HEK293T (cell line): ENCODE measurements at regions not wholly inside any gene's neighbourhood (a gene's known extent, or its start where the extent isn't known, plus 50 kb on each side); places are given as distances from the start of the nearest gene placed in this dataset.

Experiments used
- CTCF ChIA-PET: fragments of 350-600 bp; formaldehyde crosslinking; extraction: SDS; loops from one replicate; lab custom pipeline; 2021; ENCODE audit warnings: antibody characterized with exemption, inconsistent platforms; lab: Yijun Ruan, JAX
- POLR2A ChIA-PET: fragments of 350-600 bp; formaldehyde crosslinking; extraction: SDS; loops from one replicate; lab custom pipeline; 2020; ENCODE audit warnings: antibody characterized with exemption, inconsistent platforms; lab: Yijun Ruan, JAX
- DNase-seq: peaks from one replicate; pipeline ENCODE4 v3.0.0; 2012; ENCODE audit warnings: mixed read lengths; ENCODE audit errors: extremely low spot score
- ARNT ChIP-seq: fragments of 450-650 bp; IDR thresholded peaks from 2 replicates; pipeline ENCODE4 v1.6.1; 2017; ENCODE audit warnings: mild to moderate bottlenecking
- BHLHE40 ChIP-seq: fragments of 450-650 bp; IDR thresholded peaks from 2 replicates; pipeline ENCODE4 v1.6.1; 2016; ENCODE audit warnings: mild to moderate bottlenecking, moderate library complexity, borderline replicate concordance
- CTBP1 ChIP-seq: fragments of 450-650 bp; IDR thresholded peaks from 2 replicates; pipeline ENCODE4 v1.6.1; 2016; ENCODE audit warnings: borderline replicate concordance
- ELF4 ChIP-seq: fragments of 450-650 bp; IDR thresholded peaks from 2 replicates; pipeline ENCODE4 v1.6.1; 2017; ENCODE audit warnings: antibody characterized with exemption
- FOXA1 ChIP-seq: fragments of 450-650 bp; IDR thresholded peaks from 2 replicates; pipeline ENCODE4 v1.6.1; 2016; ENCODE audit warnings: mild to moderate bottlenecking
- FOXK2 ChIP-seq: fragments of 450-650 bp; IDR thresholded peaks from 2 replicates; pipeline ENCODE4 v1.6.1; 2016; ENCODE audit warnings: mild to moderate bottlenecking
- FOXM1 ChIP-seq: fragments of 450-650 bp; IDR thresholded peaks from 2 replicates; pipeline ENCODE4 v1.6.1; 2017; ENCODE audit warnings: mild to moderate bottlenecking, borderline replicate concordance
- HDGF ChIP-seq: fragments of 450-650 bp; IDR thresholded peaks from 2 replicates; pipeline ENCODE4 v1.6.1; 2017; ENCODE audit warnings: antibody characterized with exemption, borderline replicate concordance
- L3MBTL2 ChIP-seq: fragments of 450-650 bp; conservative IDR thresholded peaks from 2 replicates; pipeline ENCODE4 v1.6.1; 2016; ENCODE audit warnings: mild to moderate bottlenecking
- LEF1 ChIP-seq: fragments of 450-650 bp; IDR thresholded peaks from 2 replicates; pipeline ENCODE4 v1.6.1; 2017; ENCODE audit warnings: mild to moderate bottlenecking, borderline replicate concordance
- NFRKB ChIP-seq: fragments of 450-650 bp; IDR thresholded peaks from 2 replicates; pipeline ENCODE4 v1.6.1; 2016; ENCODE audit warnings: mild to moderate bottlenecking, moderate library complexity
- PKNOX1 ChIP-seq: fragments of 450-650 bp; IDR thresholded peaks from 2 replicates; pipeline ENCODE4 v1.6.1; 2016
- SP1 ChIP-seq: fragments of 450-650 bp; IDR thresholded peaks from 2 replicates; pipeline ENCODE4 v1.6.1; 2017
- SUZ12 ChIP-seq: fragments of 450-650 bp; IDR thresholded peaks from 2 replicates; pipeline ENCODE4 v1.6.1; 2016; ENCODE audit warnings: mild to moderate bottlenecking
- TARDBP ChIP-seq: fragments of 450-650 bp; IDR thresholded peaks from 2 replicates; pipeline ENCODE4 v1.6.1; 2016
- ZNF384 ChIP-seq: fragments of 450-650 bp; IDR thresholded peaks from 2 replicates; pipeline ENCODE4 v1.6.1; 2016

DNA sequence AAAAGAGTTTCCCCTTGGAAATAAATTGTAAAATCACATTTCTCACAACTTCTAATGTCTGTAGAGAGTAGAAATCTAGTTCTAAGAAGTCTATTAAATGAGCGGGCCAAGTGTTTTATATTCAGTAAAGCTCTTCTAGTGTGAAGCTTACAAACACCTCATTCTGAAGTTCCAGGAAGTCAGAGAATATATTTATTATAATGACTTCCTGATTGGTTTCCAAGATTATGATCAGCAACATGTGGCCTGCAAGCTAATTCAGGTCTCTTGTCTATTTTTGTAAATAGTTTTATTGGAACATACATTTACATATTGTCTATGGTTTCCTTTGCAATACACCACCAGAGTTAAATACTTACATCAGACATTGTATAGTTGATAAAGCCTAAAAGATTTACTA is 603.9 kb downstream of the AMY1C start:
- TF ChIP-seq SP1: no peak
- no peak for TF ChIP-seq PKNOX1
- TF ChIP-seq NFRKB: no peak
- no peak for TF ChIP-seq ZNF384
- no peak for TF ChIP-seq BHLHE40
- TF ChIP-seq LEF1: no peak
- no peak for TF ChIP-seq FOXK2
- TF ChIP-seq ELF4: no peak
- ChIA-PET CTCF (no interaction called here), POLR2A (no interaction called here)
- no peak for DNase-seq

DNA sequence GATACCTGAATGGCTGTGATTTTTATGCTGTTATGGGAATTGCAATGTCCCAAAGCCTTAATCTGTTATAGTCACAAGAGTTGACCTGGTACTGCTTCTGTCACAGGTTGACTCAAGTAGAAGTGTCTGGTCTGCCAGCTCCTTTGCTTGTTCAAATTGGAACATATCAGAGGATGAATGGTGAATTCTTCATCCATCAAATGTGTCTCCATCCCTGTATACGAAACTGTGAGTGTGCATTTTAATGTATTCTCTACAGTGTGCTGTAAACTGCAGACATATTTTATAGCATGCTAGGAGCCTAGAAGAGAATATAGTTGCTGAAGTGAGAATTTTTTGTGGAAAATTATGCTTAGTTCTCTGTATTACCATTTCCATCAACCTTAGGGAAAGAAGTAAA is 608.4 kb downstream of the AMY1C start:
- CTCF ChIA-PET: interaction anchor here (0.7 kb wide), 1 partner anchor 56 kb away, joined by 3 read pairs; no protein-coding TSS in a partner anchor
- DNase-seq: no peak
- no peak for TF ChIP-seq BHLHE40
- TF ChIP-seq FOXM1: no peak
- TF ChIP-seq NFRKB: no peak
- TF ChIP-seq ARNT: no peak
- TF ChIP-seq HDGF: no peak
- TF ChIP-seq SP1: no peak
- no peak for TF ChIP-seq TARDBP
- no peak for TF ChIP-seq LEF1
- TF ChIP-seq ELF4: no peak
- POLR2A ChIA-PET: no interaction called here

- no peak for DNase-seq
- CTCF ChIA-PET: interaction anchor here (0.7 kb wide), 1 partner anchor 56 kb away, joined by 3 read pairs; no protein-coding TSS in a partner anchor
- POLR2A ChIA-PET: no interaction called here
- no peak for TF ChIP-seq HDGF
- TF ChIP-seq CTBP1: no peak
Measured at GRCh38 chr1:104358621-104359020, 608.9 kb downstream of the AMY1C start.

- TF ChIP-seq NFRKB (no peak), SUZ12 (no peak), SP1 (no peak), FOXA1 (no peak), HDGF (no peak), LEF1 (no peak), ZNF384 (no peak), FOXK2 (no peak), PKNOX1 (no peak)
- ChIA-PET POLR2A (no interaction called here), CTCF (interaction anchor here (0.9 kb wide), 1 partner anchor 68 kb away, joined by 4 read pairs; no protein-coding TSS in a partner anchor)
- DNase-seq: no peak
Measured at GRCh38 chr1:104378414-104378813, 628.7 kb downstream of the AMY1C start.

DNA sequence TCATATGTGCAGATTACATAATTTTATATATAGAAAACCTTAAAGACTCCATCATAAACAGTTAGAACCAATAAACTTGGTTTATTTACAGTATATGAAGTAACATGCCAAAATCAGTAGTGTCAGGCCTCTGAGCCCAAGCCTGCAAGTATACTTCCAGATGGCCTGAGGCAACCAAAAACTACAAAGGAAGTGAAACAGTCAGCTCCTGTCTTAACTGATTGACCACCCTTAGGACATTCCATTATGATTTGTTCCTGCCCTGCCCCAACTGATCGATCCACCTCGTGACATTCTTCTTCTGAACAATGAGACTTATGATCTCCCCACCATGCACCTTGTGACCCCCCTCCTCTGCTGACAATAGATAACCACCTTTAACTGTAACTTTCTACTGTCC is 630.3 kb downstream of the AMY1C start:
- ChIA-PET CTCF (no interaction called here), POLR2A (no interaction called here)
- no peak for TF ChIP-seq FOXA1
- no peak for TF ChIP-seq LEF1
- no peak for TF ChIP-seq SP1
- DNase-seq: no peak

GRCh38 chr1:104387716-104388508 is 638.2 kb downstream of the AMY1C start:
- no peak for TF ChIP-seq LEF1
- no peak for TF ChIP-seq L3MBTL2
- no peak for TF ChIP-seq FOXA1
- no peak for TF ChIP-seq ELF4
- no peak for TF ChIP-seq HDGF
- TF ChIP-seq SP1: no peak
- no peak for TF ChIP-seq TARDBP
- no peak for TF ChIP-seq FOXK2
- TF ChIP-seq FOXM1: no peak
- TF ChIP-seq ZNF384: no peak
- TF ChIP-seq CTBP1: no peak
- no peak for TF ChIP-seq PKNOX1
- TF ChIP-seq BHLHE40: no peak
- no peak for TF ChIP-seq ARNT
- TF ChIP-seq NFRKB: no peak
- no peak for TF ChIP-seq SUZ12
- ChIA-PET POLR2A (no interaction called here), CTCF (no interaction called here)
- no peak for DNase-seq

DNA sequence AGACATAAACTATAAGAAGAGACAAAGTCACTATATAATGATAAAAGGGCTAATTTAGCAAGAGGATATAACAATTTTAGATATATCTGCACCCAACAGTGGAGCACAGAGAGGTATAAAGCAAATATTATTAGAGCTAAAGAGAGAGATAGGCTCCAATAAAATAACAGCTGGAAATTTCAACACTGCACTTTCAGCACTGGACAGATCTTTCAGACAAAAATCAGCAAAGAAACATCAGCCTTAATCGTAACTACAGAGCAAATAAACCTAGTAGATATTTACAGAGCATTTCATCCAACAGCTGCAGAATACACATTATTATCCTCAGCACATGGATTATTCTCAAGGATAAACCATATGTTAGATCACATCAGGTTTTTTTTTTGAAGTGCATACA is 642.9 kb downstream of the AMY1C start:
- POLR2A ChIA-PET: no interaction called here
- DNase-seq: no peak
- TF ChIP-seq CTBP1 (no peak), ZNF384 (no peak), ELF4 (no peak), LEF1 (no peak), FOXA1 (no peak), ARNT (no peak), FOXK2 (no peak), NFRKB (no peak), SUZ12 (no peak), TARDBP (no peak), SP1 (no peak)
- CTCF ChIA-PET: no interaction called here
